Activated CD4-positive, CD25-positive, alpha-beta regulatory T cell (primary cell): ENCODE measurements at regions not wholly inside any gene's neighbourhood (a gene's known extent, or its start where the extent isn't known, plus 50 kb on each side); places are given as distances from the start of the nearest gene placed in this dataset.
"Not testable (repeated sequence)": the region's sequence is repeated elsewhere in the genome, so short reads cannot be mapped to it uniquely, and the experiment has no call there.

ENCODE experiments used
- DNase-seq, 4 experiments: peaks; one replicate each; lab custom pipeline; 2025; lab: John Stamatoyannopoulos, UW

GRCh38 chr12:131313635-131314034 is 359.9 kb downstream of the ADGRD1 start:
- no peak for DNase-seq

- no peak for DNase-seq
Measured at GRCh38 chr12:131314524-131315090, 360.9 kb downstream of the ADGRD1 start.

- no peak for DNase-seq
Measured at GRCh38 chr12:131315601-131316000, 361.9 kb downstream of the ADGRD1 start.

GRCh38 chr12:131316388-131316787 is 362.7 kb downstream of the ADGRD1 start:
- DNase-seq, result no peak

GRCh38 chr12:131318045-131318685 is 364.5 kb downstream of the ADGRD1 start:
- no peak for DNase-seq

- DNase-seq, result no peak
Measured at GRCh38 chr12:131321988-131322387, 368.3 kb downstream of the ADGRD1 start.

- not testable (repeated sequence) for DNase-seq
Measured at GRCh38 chr12:131322460-131322859, 368.8 kb downstream of the ADGRD1 start.

GRCh38 chr12:131323879-131324278 is 370.2 kb downstream of the ADGRD1 start:
- DNase-seq, result no peak

- DNase-seq, result no peak
Measured at GRCh38 chr12:131327521-131328488, 374.1 kb downstream of the ADGRD1 start.

- DNase-seq, result not testable (repeated sequence)
Measured at GRCh38 chr12:131328861-131329845, 375.4 kb downstream of the ADGRD1 start.

GRCh38 chr12:131330106-131330815 is 376.6 kb downstream of the ADGRD1 start:
- DNase-seq, result no peak

GRCh38 chr12:131331148-131331750 is 377.5 kb downstream of the ADGRD1 start:
- DNase-seq, result no peak

- no peak for DNase-seq
Measured at GRCh38 chr12:131332224-131332623, 378.5 kb downstream of the ADGRD1 start.

- no peak for DNase-seq
Measured at GRCh38 chr12:131333136-131333535, 377.8 kb upstream of the SFSWAP start.

GRCh38 chr12:131333621-131334440 is 377.1 kb upstream of the SFSWAP start:
- no peak for DNase-seq

- no peak for DNase-seq
Measured at GRCh38 chr12:131334835-131335234, 376.1 kb upstream of the SFSWAP start.

GRCh38 chr12:131335456-131335855 is 375.4 kb upstream of the SFSWAP start:
- DNase-seq, result no peak

GRCh38 chr12:131337861-131338260 is 373.0 kb upstream of the SFSWAP start:
- not testable (repeated sequence) for DNase-seq

- no peak for DNase-seq
Measured at GRCh38 chr12:131340616-131341210, 370.2 kb upstream of the SFSWAP start.
